IMR-90 (cell line): ENCODE measurements at regions not wholly inside any gene's neighbourhood (a gene's known extent, or its start where the extent isn't known, plus 50 kb on each side); places are given as distances from the start of the nearest gene placed in this dataset.

Source experiments
- ATAC-seq: fragments of 200-7000 bp; cut with Tn5 transposase; 2 replicates; pipeline ENCODE4 v1.9.1; 2020; ENCODE audit warnings: low read depth, mild to moderate bottlenecking, moderate library complexity
- BruUV-seq: library from RNA; stranded (reverse); fragments of 400-500 nt; replicated peaks from 2 replicates; lab custom pipeline; 2021; lab: Mats Ljungman, UMichigan
- CTCF ChIA-PET: fragments of 300-600 bp; formaldehyde crosslinking; extraction: SDS; loops from one replicate; lab custom pipeline; 2021; ENCODE audit warnings: antibody characterized with exemption; lab: Yijun Ruan, JAX
- POLR2A ChIA-PET: fragments of 300-600 bp; sonication (Branson Sonifier 250); formaldehyde crosslinking; loops from one replicate; lab custom pipeline; 2022; ENCODE audit warnings: antibody characterized with exemption; ENCODE audit not compliant: unreplicated experiment; lab: Charles Lee
- DNase-seq: peaks from one replicate; pipeline ENCODE4 v3.0.0; 2013
- H2AFZ ChIP-seq: replicated peaks from 2 replicates; pipeline ENCODE3; 2013; ENCODE audit warnings: low read length, mild to moderate bottlenecking; ENCODE audit not compliant: poor library complexity
- H2AK5ac ChIP-seq: 2 replicates; pipeline ENCODE4 v1.6.1; 2013; ENCODE audit warnings: low read depth, low read length, inconsistent platforms
- H2AK9ac ChIP-seq: replicated peaks from 2 replicates; pipeline ENCODE3; 2013; ENCODE audit warnings: mild to moderate bottlenecking, low read depth, low read length, moderate library complexity; ENCODE audit not compliant: poor library complexity
- H2BK120ac ChIP-seq: 2 replicates; pipeline ENCODE4 v1.6.1; 2013; ENCODE audit warnings: low read depth, low read length, inconsistent platforms
- H2BK15ac ChIP-seq: 3 replicates; pipeline ENCODE4 v1.6.1; 2013; ENCODE audit warnings: low read depth, low read length, inconsistent platforms
- H2BK20ac ChIP-seq: 2 replicates; pipeline ENCODE4 v1.6.1; 2013; ENCODE audit warnings: low read depth, mild to moderate bottlenecking, inconsistent platforms, low read length, moderate library complexity
- H2BK5ac ChIP-seq: 2 replicates; pipeline ENCODE4 v1.6.1; 2013; ENCODE audit warnings: mild to moderate bottlenecking, low read depth, low read length, inconsistent platforms; ENCODE audit not compliant: poor library complexity, severe bottlenecking
- H3K14ac ChIP-seq: replicated peaks from 2 replicates; pipeline ENCODE4 v1.6.1; 2013; ENCODE audit warnings: low read depth, low read length, inconsistent platforms
- H3K18ac ChIP-seq: 2 replicates; pipeline ENCODE4 v1.6.1; 2013; ENCODE audit warnings: low read depth, low read length, control low read depth
- H3K23ac ChIP-seq: 2 replicates; pipeline ENCODE4 v1.6.1; 2013; ENCODE audit warnings: low read depth, low read length, inconsistent platforms
- H3K27ac ChIP-seq: 2 replicates; pipeline ENCODE4 v1.5.1; 2013; ENCODE audit warnings: mild to moderate bottlenecking, control low read depth, low read length; ENCODE audit not compliant: insufficient read depth
- H3K27me3 ChIP-seq: 2 replicates; pipeline ENCODE4 v1.6.1; 2013; ENCODE audit warnings: low read length; ENCODE audit not compliant: control insufficient read depth, insufficient read depth
- H3K36me3 ChIP-seq: 2 replicates; pipeline ENCODE4 v1.6.1; 2013; ENCODE audit warnings: low read length, mixed read lengths; ENCODE audit not compliant: control insufficient read depth, insufficient read depth
- H3K4ac ChIP-seq: 2 replicates; pipeline ENCODE4 v1.6.1; 2013; ENCODE audit warnings: low read depth, low read length, inconsistent platforms
- H3K4me1 ChIP-seq: 2 replicates; pipeline ENCODE4 v1.6.1; 2013; ENCODE audit warnings: low read length, mixed read lengths; ENCODE audit not compliant: control insufficient read depth, insufficient read depth
- H3K4me2 ChIP-seq: 2 replicates; pipeline ENCODE4 v1.6.1; 2013; ENCODE audit warnings: low read depth, mild to moderate bottlenecking, control low read depth, low read length, moderate library complexity
- H3K4me3 ChIP-seq: 2 replicates; pipeline ENCODE4 v1.5.1; 2013; ENCODE audit warnings: low read depth, mild to moderate bottlenecking, control low read depth, low read length, moderate library complexity; ENCODE audit not compliant: insufficient read depth
- H3K56ac ChIP-seq: 2 replicates; pipeline ENCODE4 v1.6.1; 2013; ENCODE audit warnings: low read length, inconsistent platforms; ENCODE audit not compliant: insufficient read depth; ENCODE audit errors: extremely low read depth
- H3K79me1 ChIP-seq, 2 experiments: 2 replicates each; pipeline ENCODE4 v1.6.1; 2013; ENCODE audit warnings: low read length in 2 of 2, inconsistent platforms in 1 of 2, low read depth in 1 of 2
- H3K9ac ChIP-seq: 2 replicates; pipeline ENCODE4 v1.6.1; 2013; ENCODE audit warnings: low read depth, low read length, control low read depth
- H3K9me1 ChIP-seq: 2 replicates; pipeline ENCODE4 v1.6.1; 2013; ENCODE audit warnings: low read length, inconsistent platforms; ENCODE audit not compliant: insufficient read depth
- H3K9me3 ChIP-seq: 2 replicates; pipeline ENCODE4 v1.6.1; 2013; ENCODE audit warnings: low read length; ENCODE audit not compliant: control insufficient read depth, insufficient read depth
- H4K20me1 ChIP-seq: 2 replicates; pipeline ENCODE4 v1.6.1; 2013; ENCODE audit warnings: low read length, inconsistent platforms; ENCODE audit not compliant: insufficient read depth
- H4K5ac ChIP-seq: 2 replicates; pipeline ENCODE4 v1.6.1; 2013; ENCODE audit warnings: mild to moderate bottlenecking, low read depth, low read length, control low read depth
- H4K8ac ChIP-seq, 2 experiments: 2 replicates each; pipeline ENCODE4 v1.6.1; 2013; ENCODE audit warnings: low read depth in 2 of 2, low read length in 2 of 2, control low read depth in 1 of 2, inconsistent platforms in 1 of 2
- H4K91ac ChIP-seq: 2 replicates; pipeline ENCODE4 v1.6.1; 2013; ENCODE audit warnings: low read depth, low read length, inconsistent platforms; ENCODE audit not compliant: insufficient read depth
- BHLHE40 ChIP-seq: fragments of 150-350 bp; IDR thresholded peaks from 2 replicates; pipeline ENCODE4 v1.6.1; 2016; ENCODE audit warnings: mild to moderate bottlenecking, low read depth, low read length
- CEBPB ChIP-seq: IDR thresholded peaks from 2 replicates; pipeline ENCODE4 v1.6.1; 2012; ENCODE audit warnings: low read depth, low read length, improper control_type of control experiment
- CHD1 ChIP-seq: IDR thresholded peaks from 2 replicates; pipeline ENCODE4 v1.6.1; 2012; ENCODE audit warnings: low read depth, low read length, improper control_type of control experiment
- CTCF ChIP-seq: conservative IDR thresholded peaks from 2 replicates; pipeline ENCODE4 v1.5.1; 2012; ENCODE audit warnings: mild to moderate bottlenecking, low read depth, low read length, improper control_type of control experiment
- FOS ChIP-seq: fragments of 150-350 bp; IDR thresholded peaks from 2 replicates; pipeline ENCODE4 v1.6.1; 2016; ENCODE audit warnings: low read depth, low read length
- MAFK ChIP-seq: IDR thresholded peaks from 2 replicates; pipeline ENCODE4 v1.6.1; 2012; ENCODE audit warnings: low read depth, low read length, improper control_type of control experiment
- MAZ ChIP-seq: IDR thresholded peaks from 2 replicates; pipeline ENCODE4 v1.6.1; 2012; ENCODE audit warnings: low read depth, mild to moderate bottlenecking, low read length, improper control_type of control experiment, moderate library complexity, borderline replicate concordance
- MXI1 ChIP-seq: IDR thresholded peaks from 2 replicates; pipeline ENCODE4 v1.6.1; 2012; ENCODE audit warnings: low read depth, mild to moderate bottlenecking, low read length, moderate library complexity, borderline replicate concordance
- NFE2L2 ChIP-seq: fragments of 150-350 bp; IDR thresholded peaks from 2 replicates; pipeline ENCODE4 v1.6.1; 2016; ENCODE audit warnings: low read depth, mild to moderate bottlenecking, low read length
- POLR2A ChIP-seq: IDR thresholded peaks from 2 replicates; pipeline ENCODE4 v1.6.1; 2012; ENCODE audit warnings: mild to moderate bottlenecking, low read depth, low read length
- RAD21 ChIP-seq: IDR thresholded peaks from 2 replicates; pipeline ENCODE4 v1.6.1; 2012; ENCODE audit warnings: low read length, improper control_type of control experiment
- RCOR1 ChIP-seq: IDR thresholded peaks from 2 replicates; pipeline ENCODE4 v1.6.1; 2012; ENCODE audit warnings: mild to moderate bottlenecking, low read length, improper control_type of control experiment; ENCODE audit not compliant: insufficient replicate concordance
- RFX5 ChIP-seq: IDR thresholded peaks from 2 replicates; pipeline ENCODE4 v1.8.0; 2012; ENCODE audit warnings: low read depth, mild to moderate bottlenecking, low read length, moderate library complexity
- SMC3 ChIP-seq: fragments of 150-350 bp; IDR thresholded peaks from 2 replicates; pipeline ENCODE4 v1.6.1; 2016; ENCODE audit warnings: low read depth, mild to moderate bottlenecking, antibody characterized with exemption, low read length, moderate library complexity
- USF2 ChIP-seq: fragments of 150-350 bp; IDR thresholded peaks from 2 replicates; pipeline ENCODE4 v1.6.1; 2017; ENCODE audit warnings: mild to moderate bottlenecking, antibody characterized with exemption, low read length, low read depth
- WGBS, 2 experiments: methylation state at CpG; one replicate each; pipeline versions ENCODE4 v1.1.5 to v1.1.7; 2013; ENCODE audit warnings: missing lambda C conversion rate in 2 of 2; ENCODE audit not compliant: insufficient read length in 1 of 2; ENCODE audit errors: extremely low coverage in 2 of 2; 5-methylcytosine and 5-hydroxymethylcytosine counted together
- dilution Hi-C: fragments of 300-500 bp; cut with HindIII; formaldehyde crosslinking; loops from one replicate; pipeline ENCODE4 v1.14.3; 2018; ENCODE audit warnings: low sequenced_read_pairs; ENCODE audit not compliant: unreplicated experiment
- in situ Hi-C: fragments of 300-500 bp; cut with MboI; formaldehyde crosslinking; loops from 3 replicates; pipeline ENCODE4 v1.14.3; 2019; ENCODE audit warnings: low sequenced_read_pairs, inconsistent platforms, mixed read lengths
- intact Hi-C: fragments of 100-400 bp; cut with micrococcal nuclease; formaldehyde crosslinking; loops from 2 replicates; pipeline ENCODE4 v1.10.0; 2022
- TF ChIP-seq, protein P1 (sequence below): fragments of 150-350 bp; IDR thresholded peaks from 2 replicates; pipeline ENCODE4 v1.6.1; 2016; ENCODE audit warnings: low read depth, mild to moderate bottlenecking, low read length, moderate library complexity, borderline replicate concordance

GRCh38 chr3:163261056-163261455 lies 1764.4 kb downstream of the OTOL1 start:
- no peak for TF ChIP-seq BHLHE40
- no peak for TF ChIP-seq RFX5
- TF ChIP-seq SMC3, result no peak
- TF ChIP-seq USF2, result no peak
- TF ChIP-seq FOS, result no peak
- no peak for TF ChIP-seq NFE2L2
- no peak for TF ChIP-seq RCOR1
- TF ChIP-seq RAD21, result no peak
- no peak for TF ChIP-seq POLR2A
- TF ChIP-seq, protein P1, sequence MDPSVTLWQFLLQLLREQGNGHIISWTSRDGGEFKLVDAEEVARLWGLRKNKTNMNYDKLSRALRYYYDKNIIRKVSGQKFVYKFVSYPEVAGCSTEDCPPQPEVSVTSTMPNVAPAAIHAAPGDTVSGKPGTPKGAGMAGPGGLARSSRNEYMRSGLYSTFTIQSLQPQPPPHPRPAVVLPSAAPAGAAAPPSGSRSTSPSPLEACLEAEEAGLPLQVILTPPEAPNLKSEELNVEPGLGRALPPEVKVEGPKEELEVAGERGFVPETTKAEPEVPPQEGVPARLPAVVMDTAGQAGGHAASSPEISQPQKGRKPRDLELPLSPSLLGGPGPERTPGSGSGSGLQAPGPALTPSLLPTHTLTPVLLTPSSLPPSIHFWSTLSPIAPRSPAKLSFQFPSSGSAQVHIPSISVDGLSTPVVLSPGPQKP, result no peak
- TF ChIP-seq MAZ, result no peak
- TF ChIP-seq MAFK, result no peak
- no peak for TF ChIP-seq CEBPB
- no peak for TF ChIP-seq CTCF
- no peak for TF ChIP-seq MXI1
- no peak for TF ChIP-seq CHD1
- no peak overlapping the region for H3K14ac ChIP-seq
- ChIA-PET CTCF (interaction anchor here (0.6 kb wide), 1 partner anchor 94 kb away, joined by 4 read pairs; no protein-coding TSS in a partner anchor), POLR2A (no interaction called here)
- intact Hi-C loops, result no loop called here
- no peak overlapping the region for H3K4ac ChIP-seq
- no peak for ATAC-seq
- no peak overlapping the region for H2BK15ac ChIP-seq
- peaks cover 3% of the 10 kb centered on the region for H3K9me3 ChIP-seq
- H3K4me1 ChIP-seq, result no peaks in the 10 kb centered on the region
- no peaks in the 10 kb centered on the region for H3K9me1 ChIP-seq
- dilution Hi-C loops, result no loop called here
- H4K91ac ChIP-seq, result no peak overlapping the region
- no peak overlapping the region for H4K5ac ChIP-seq
- no peak overlapping the region for H2AK5ac ChIP-seq
- no peak overlapping the region for H2AK9ac ChIP-seq
- DNase-seq, result no peak
- H3K18ac ChIP-seq, result no peak overlapping the region
- BruUV-seq, result no TSS peak
- H2BK120ac ChIP-seq, result no peak overlapping the region
- H2AFZ ChIP-seq, result no peak overlapping the region
- no peaks in the 10 kb centered on the region for H4K20me1 ChIP-seq
- no peak overlapping the region for H3K56ac ChIP-seq
- no peak overlapping the region for H3K4me3 ChIP-seq
- H3K79me1 ChIP-seq, result no peaks in the 10 kb centered on the region
- H3K36me3 ChIP-seq, result no peaks in the 10 kb centered on the region
- WGBS, 2 experiments, result no CpG with 5 or more reads among the region's 2 CpGs
- H3K23ac ChIP-seq, result no peak overlapping the region
- no peak overlapping the region for H3K27ac ChIP-seq
- H2BK5ac ChIP-seq, result no peak overlapping the region
- no peak overlapping the region for H2BK20ac ChIP-seq
- in situ Hi-C loops, result no loop called here
- no peak overlapping the region for H3K9ac ChIP-seq
- no peak overlapping the region for H3K4me2 ChIP-seq
- no peak overlapping the region for H4K8ac ChIP-seq
- no peaks in the 10 kb centered on the region for H3K27me3 ChIP-seq
